ENCODE measurements at regions not wholly inside any gene's neighbourhood (a gene's known extent, or its start where the extent isn't known, plus 50 kb on each side); places are given as distances from the start of the nearest gene placed in this dataset.

GRCh38 chr5:62718324-62718723, 139.7 kb downstream of the LRRC70 start:
- Histone ChIP-seq H3K9me3 (no peaks in the 10 kb centered on the region), H3K4me3 (no peak overlapping the region), H3K27ac (no peak overlapping the region), H3K27me3 (no peaks in the 10 kb centered on the region), H3K4me1 (no peaks in the 10 kb centered on the region), H3K36me3 (replicated peaks in 1 of 2; ENCODE audit: insufficient read depth in 1 of 2, low read depth in 2 of 2) (no peaks in the 10 kb centered on the region)
- no peak for TF ChIP-seq POLR2A (IDR thresholded peaks at IDR 0.05)
- no peak for TF ChIP-seq CTCF (IDR thresholded peaks at IDR 0.05)
- intact Hi-C loops (cut with DNase I) = no loop called here
- DNase-seq (no peak), ATAC-seq (no peak)
- 48 to 57% methylated on average over 2 of the region's 2 CpGs for WGBS, 2 donors

GRCh38 chr5:62717301-62717933, 138.8 kb downstream of the LRRC70 start:
- no peaks in the 10 kb centered on the region for H3K27me3 ChIP-seq
- intact Hi-C loops (cut with DNase I) = no loop called here
- no peak for TF ChIP-seq POLR2A (IDR thresholded peaks at IDR 0.05)
- no peak for TF ChIP-seq CTCF (IDR thresholded peaks at IDR 0.05)
- no peaks in the 10 kb centered on the region for H3K36me3 ChIP-seq (replicated peaks in 1 of 2; ENCODE audit: insufficient read depth in 1 of 2, low read depth in 2 of 2)
- 57 to 69% methylated on average over 2 of the region's 2 CpGs for WGBS, 2 donors
- H3K4me1 ChIP-seq = no peaks in the 10 kb centered on the region
- no peak for DNase-seq
- no peaks in the 10 kb centered on the region for H3K9me3 ChIP-seq
- no peak overlapping the region for H3K27ac ChIP-seq
- no peak for ATAC-seq
- H3K4me3 ChIP-seq = no peak overlapping the region

GRCh38 chr5:62714296-62714695, 135.7 kb downstream of the LRRC70 start:
- Histone ChIP-seq H3K4me3 (no peak overlapping the region), H3K27ac (no peak overlapping the region), H3K4me1 (no peaks in the 10 kb centered on the region), H3K27me3 (no peaks in the 10 kb centered on the region), H3K36me3 (replicated peaks in 1 of 2; ENCODE audit: insufficient read depth in 1 of 2, low read depth in 2 of 2) (no peaks in the 10 kb centered on the region), H3K9me3 (no peaks in the 10 kb centered on the region)
- DNase-seq (no peak), ATAC-seq (no peak)
- TF ChIP-seq CTCF (IDR thresholded peaks at IDR 0.05) = no peak
- intact Hi-C loops (cut with DNase I) = no loop called here
- WGBS, 2 donors = 52 to 53% methylated on average over 2 of the region's 2 CpGs

- no peaks in the 10 kb centered on the region for H3K36me3 ChIP-seq (replicated peaks in 1 of 2; ENCODE audit: insufficient read depth in 1 of 2, low read depth in 2 of 2)
- DNase-seq = no peak
- WGBS, 2 donors = 87 to 93% methylated on average over 1 of the region's 1 CpG
- no peaks in the 10 kb centered on the region for H3K9me3 ChIP-seq
- H3K27ac ChIP-seq = no peak overlapping the region
- no peaks in the 10 kb centered on the region for H3K4me1 ChIP-seq
- no peak for ATAC-seq
- H3K27me3 ChIP-seq = no peaks in the 10 kb centered on the region
- TF ChIP-seq CTCF (IDR thresholded peaks at IDR 0.05) (no peak), POLR2A (IDR thresholded peaks at IDR 0.05) (no peak)
- H3K4me3 ChIP-seq = no peak overlapping the region
- intact Hi-C loops (cut with DNase I) = no loop called here
Observed at GRCh38 chr5:62708481-62709325, 130.1 kb downstream of the LRRC70 start.
